Bronchial epithelial cell (primary cell): ENCODE measurements at regions not wholly inside any gene's neighbourhood (a gene's known extent, or its start where the extent isn't known, plus 50 kb on each side); places are given as distances from the start of the nearest gene placed in this dataset.

Source experiments
- DNase-seq: peaks from one replicate; pipeline ENCODE4 v3.0.0-alpha.2; 2010; ENCODE audit warnings: low read depth
- FAIRE-seq: peaks from 2 replicates; lab custom pipeline; 2011; peaks lifted over from hg19 to GRCh38; lab: Jason Lieb, UNC
- H3K27me3 ChIP-seq: 2 replicates; pipeline ENCODE4 v1.5.1; 2011; ENCODE audit warnings: low read length; ENCODE audit not compliant: control insufficient read depth, insufficient read depth
- H3K36me3 ChIP-seq: 2 replicates; pipeline ENCODE4 v1.5.1; 2011; ENCODE audit warnings: low read length; ENCODE audit not compliant: control insufficient read depth, insufficient read depth
- H3K4me3 ChIP-seq: 2 replicates; pipeline ENCODE4 v1.5.1; 2011; ENCODE audit warnings: mild to moderate bottlenecking, low read depth, low read length, control low read depth
- TF ChIP-seq, protein P1 (sequence below): IDR thresholded peaks from 2 replicates; pipeline ENCODE4 v1.5.1; 2011; ENCODE audit warnings: mild to moderate bottlenecking, moderate library complexity, low read length, control low read depth, inconsistent platforms; ENCODE audit not compliant: insufficient read depth, severe bottlenecking

DNA sequence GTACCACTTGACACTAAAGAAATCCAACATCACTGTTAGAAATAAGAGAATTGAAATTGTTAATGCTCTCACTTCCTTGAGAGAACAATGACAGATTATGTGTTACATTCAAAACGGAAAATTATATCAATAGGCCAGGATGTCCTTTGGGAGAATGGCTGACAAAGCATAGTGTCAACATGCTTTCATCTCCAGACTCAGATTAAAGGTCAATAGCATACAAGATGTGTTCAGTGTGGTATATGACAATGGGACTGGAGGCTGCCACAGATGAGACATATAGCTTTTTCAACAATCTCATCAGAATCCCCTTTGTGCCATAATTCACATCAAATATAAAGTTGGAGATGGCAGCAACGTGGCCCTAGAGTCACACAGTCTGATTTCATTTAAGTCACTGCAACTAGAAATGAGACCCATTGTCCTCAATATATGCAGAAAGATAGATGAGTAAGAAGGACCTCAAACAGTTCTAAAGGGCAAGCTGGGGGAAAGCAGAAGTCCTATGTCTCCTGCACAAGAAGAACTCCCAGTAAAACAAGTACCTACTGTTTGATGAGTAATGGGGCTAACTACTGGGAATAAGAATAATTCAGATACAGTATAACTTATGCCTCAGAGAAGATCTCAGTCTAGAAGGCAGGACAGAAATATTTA, 327.9 kb downstream of the TTLL7 start:
- DNase-seq (no peak), FAIRE-seq (no peak)
- Histone ChIP-seq H3K4me3 (no peak overlapping the region), H3K27me3 (no peaks in the 10 kb centered on the region), H3K36me3 (no peaks in the 10 kb centered on the region)
- TF ChIP-seq, protein P1, sequence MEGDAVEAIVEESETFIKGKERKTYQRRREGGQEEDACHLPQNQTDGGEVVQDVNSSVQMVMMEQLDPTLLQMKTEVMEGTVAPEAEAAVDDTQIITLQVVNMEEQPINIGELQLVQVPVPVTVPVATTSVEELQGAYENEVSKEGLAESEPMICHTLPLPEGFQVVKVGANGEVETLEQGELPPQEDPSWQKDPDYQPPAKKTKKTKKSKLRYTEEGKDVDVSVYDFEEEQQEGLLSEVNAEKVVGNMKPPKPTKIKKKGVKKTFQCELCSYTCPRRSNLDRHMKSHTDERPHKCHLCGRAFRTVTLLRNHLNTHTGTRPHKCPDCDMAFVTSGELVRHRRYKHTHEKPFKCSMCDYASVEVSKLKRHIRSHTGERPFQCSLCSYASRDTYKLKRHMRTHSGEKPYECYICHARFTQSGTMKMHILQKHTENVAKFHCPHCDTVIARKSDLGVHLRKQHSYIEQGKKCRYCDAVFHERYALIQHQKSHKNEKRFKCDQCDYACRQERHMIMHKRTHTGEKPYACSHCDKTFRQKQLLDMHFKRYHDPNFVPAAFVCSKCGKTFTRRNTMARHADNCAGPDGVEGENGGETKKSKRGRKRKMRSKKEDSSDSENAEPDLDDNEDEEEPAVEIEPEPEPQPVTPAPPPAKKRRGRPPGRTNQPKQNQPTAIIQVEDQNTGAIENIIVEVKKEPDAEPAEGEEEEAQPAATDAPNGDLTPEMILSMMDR: no peak

DNA sequence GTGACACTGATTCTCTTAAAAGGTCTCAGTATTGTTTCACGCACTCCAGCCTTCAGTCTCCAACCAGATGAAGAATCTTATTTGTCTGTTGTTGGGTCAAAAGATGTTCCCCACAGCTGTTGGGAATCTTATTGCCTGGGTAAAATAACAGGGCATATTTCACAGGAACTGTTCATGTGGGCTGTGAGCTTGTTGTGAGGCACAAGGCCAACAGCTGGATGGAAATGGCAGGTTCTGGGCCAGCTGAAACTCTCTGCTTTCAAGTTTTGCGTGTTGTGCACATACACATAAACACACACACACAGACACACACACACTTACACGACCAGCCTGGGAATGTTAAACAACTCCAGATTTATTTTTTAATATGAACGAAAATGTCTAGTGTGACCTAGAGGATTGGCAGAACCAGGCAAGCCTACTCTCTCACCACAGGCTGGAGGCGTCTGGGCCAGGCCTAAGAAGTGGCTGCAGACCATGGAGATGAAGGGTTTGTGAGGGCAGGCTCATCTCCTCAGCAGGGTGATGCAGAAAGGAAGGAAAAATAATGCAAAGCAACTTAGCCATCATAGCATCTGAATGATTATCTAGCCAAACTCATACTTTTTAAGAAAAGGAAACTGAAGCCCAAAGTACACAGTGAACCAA, 357.0 kb downstream of the TTLL7 start:
- TF ChIP-seq, protein P1: no peak
- no peaks in the 10 kb centered on the region for H3K36me3 ChIP-seq
- FAIRE-seq (no peak), DNase-seq (no peak)
- H3K27me3 ChIP-seq: no peaks in the 10 kb centered on the region
- no peak overlapping the region for H3K4me3 ChIP-seq

DNA sequence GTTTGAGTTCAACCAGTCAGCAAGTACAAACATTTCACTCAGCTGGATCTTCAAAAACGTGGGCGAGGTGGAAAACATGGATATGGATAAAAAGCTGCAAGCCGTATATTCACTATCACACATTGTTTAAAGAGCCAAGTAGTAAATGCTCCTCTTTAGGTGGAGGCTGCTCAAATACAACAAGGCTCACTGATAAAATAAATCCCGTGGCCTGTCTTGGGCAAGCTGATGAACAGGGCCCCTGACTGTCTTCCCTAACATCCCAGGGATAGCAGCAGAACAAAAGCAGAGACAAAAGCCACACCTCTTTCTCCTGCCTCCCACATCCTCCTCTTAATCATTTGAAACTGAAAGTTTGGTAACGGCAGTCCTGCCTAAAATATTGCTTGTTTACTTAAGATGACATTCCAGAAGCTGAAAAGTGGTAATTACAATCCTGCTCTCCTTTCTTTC, 357.7 kb downstream of the TTLL7 start:
- no peaks in the 10 kb centered on the region for H3K36me3 ChIP-seq
- FAIRE-seq: no peak
- H3K27me3 ChIP-seq: no peaks in the 10 kb centered on the region
- no peak overlapping the region for H3K4me3 ChIP-seq
- peak; percentile 13 for DNase-seq
- TF ChIP-seq, protein P1: no peak

DNA sequence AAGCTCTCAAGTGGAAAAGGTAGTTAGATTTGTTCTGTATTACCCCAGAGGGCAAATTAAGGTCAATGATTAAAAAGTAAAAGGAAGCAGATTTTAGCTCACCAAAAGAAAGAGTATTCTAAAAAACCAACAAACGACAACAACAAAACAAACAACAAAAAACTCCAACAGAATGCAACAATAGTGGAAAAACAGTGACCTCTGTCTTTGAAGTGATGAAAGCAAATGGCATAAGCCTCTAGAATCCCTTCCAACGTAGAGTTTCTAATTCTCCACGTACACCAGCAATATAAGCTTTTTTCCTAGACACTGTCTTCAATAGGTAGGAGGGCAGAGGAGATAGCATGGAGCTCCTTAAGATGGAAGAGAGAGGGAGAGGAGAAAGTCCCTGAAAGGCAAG, 359.1 kb downstream of the TTLL7 start:
- Histone ChIP-seq H3K4me3 (no peak overlapping the region), H3K27me3 (no peaks in the 10 kb centered on the region), H3K36me3 (no peaks in the 10 kb centered on the region)
- TF ChIP-seq, protein P1: no peak
- FAIRE-seq: no peak
- no peak for DNase-seq

DNA sequence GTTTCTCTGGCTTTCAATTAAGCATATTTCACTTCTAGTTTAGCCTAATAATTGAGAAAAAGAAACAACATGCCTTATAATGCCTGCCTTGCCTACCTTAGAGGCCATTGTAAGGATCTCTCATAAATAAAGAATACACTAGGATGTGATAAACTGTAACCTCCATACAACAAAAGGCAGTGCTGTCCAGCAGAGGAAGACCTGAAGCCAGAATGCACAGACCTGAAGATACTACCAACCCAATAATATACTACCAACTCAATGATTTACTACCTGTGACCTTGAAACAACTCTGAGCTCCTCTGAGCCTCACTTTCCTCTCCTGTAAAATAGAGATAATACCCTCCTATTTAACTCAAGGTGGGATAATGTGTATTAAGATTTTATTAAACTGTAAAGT, 361.3 kb downstream of the TTLL7 start:
- no peak overlapping the region for H3K4me3 ChIP-seq
- TF ChIP-seq, protein P1: no peak
- no peak for DNase-seq
- no peaks in the 10 kb centered on the region for H3K36me3 ChIP-seq
- no peaks in the 10 kb centered on the region for H3K27me3 ChIP-seq
- FAIRE-seq: no peak
